Adrenal gland (tissue), 9 donors: ENCODE measurements at regions not wholly inside any gene's neighbourhood (a gene's known extent, or its start where the extent isn't known, plus 50 kb on each side); places are given as distances from the start of the nearest gene placed in this dataset.

ENCODE experiments used
- DNase-seq, 7 donors: peaks; one replicate each; pipeline ENCODE4 v3.0.0-alpha.2; 2019 to 2020
- H3K27ac ChIP-seq, 5 donors: fragments of 200-600 bp; sonication (generic) in 4 of 5; 1 replicate in 3 of 5; 2 replicates in 2 of 5; pipeline versions ENCODE4 v1.5.1 to v1.8.0; 2016 to 2020; ENCODE audit warnings: mild to moderate bottlenecking in 1 of 5
- H3K27me3 ChIP-seq: fragments of 200-600 bp; 2 replicates; pipeline ENCODE4 v1.8.0; 2021
- H3K36me3 ChIP-seq, 2 donors: fragments of 200-600 bp; replicated peaks in 1 of 2; 1 replicate in 1 of 2; 2 replicates in 1 of 2; pipeline versions ENCODE4 v1.5.1 to v1.8.0; 2018 to 2022
- H3K4me1 ChIP-seq, 2 donors: fragments of 200-600 bp; replicated peaks in 1 of 2; 1 replicate in 1 of 2; 2 replicates in 1 of 2; pipeline versions ENCODE4 v1.5.1 to v1.8.0; 2018 to 2021
- H3K4me3 ChIP-seq, 4 donors: fragments of 200-600 bp; sonication (generic) in 3 of 4; one replicate each; pipeline ENCODE4 v1.5.1; 2016 to 2018
- H3K9me3 ChIP-seq, 3 donors: fragments of 200-600 bp; sonication (generic) in 1 of 3; replicated peaks in 1 of 3; 1 replicate in 2 of 3; 2 replicates in 1 of 3; pipeline versions ENCODE4 v1.5.1 to v1.8.0; 2016 to 2021
- CTCF ChIP-seq, 6 experiments: fragments of 450-650 bp in 4 of 6; fragments of 200-600 bp in 2 of 6; sonication (generic) in 1 of 6; IDR thresholded peaks; 1 replicate in 5 of 6; 2 replicates in 1 of 6; pipeline versions ENCODE4 v1.5.1 to v1.8.0; 2016 to 2021; ENCODE audit warnings: antibody characterized with exemption in 6 of 6, mild to moderate bottlenecking in 2 of 6, moderate library complexity in 1 of 6
- POLR2A ChIP-seq, 2 donors: fragments of 450-650 bp; IDR thresholded peaks; one replicate each; pipeline ENCODE4 v1.6.1; 2017; ENCODE audit warnings: antibody characterized with exemption in 2 of 2, mild to moderate bottlenecking in 2 of 2, moderate library complexity in 1 of 2
- WGBS, 4 donors: extraction: QIAGEN DNeasy Blood & Tissue Kit in 2 of 4; methylation state at CpG; one replicate each; pipeline versions ENCODE4 v1.1.5 to v1.1.7; 2013 to 2017; 5-methylcytosine and 5-hydroxymethylcytosine counted together
- intact Hi-C, 2 donors: fragments of 100-400 bp; cut with DNase I; formaldehyde crosslinking; loops; one replicate each; pipeline versions ENCODE4 v1.14.1 to v1.15.0; 2022 to 2023
- donor health status: healthy with polysubstance abuse.
- donor health status: Bipolar disorder and iron deficiency.
- donor health status: DM: yes; HTN: yes; CAD: no.
- donor health status: DM: no; HTN: no; CAD: no.
- donor health status: DM: no; HTN: no; CAD: no.

GRCh38 chr6:150739711-150740349 lies 125.7 kb upstream of the MTHFD1L start:
- H3K4me3 ChIP-seq = no peak overlapping the region
- no peaks in the 10 kb centered on the region for H3K36me3 ChIP-seq
- no peaks in the 10 kb centered on the region for H3K9me3 ChIP-seq
- H3K4me1 ChIP-seq = no peaks in the 10 kb centered on the region
- no peak for TF ChIP-seq POLR2A (IDR thresholded peaks at IDR 0.05)
- H3K27ac ChIP-seq = no peak overlapping the region
- no peak for DNase-seq
- 81 to 92% (median 85%) methylated on average over 2 of the region's 2 CpGs for WGBS, 4 donors
- peaks cover 6% of the 10 kb centered on the region for H3K27me3 ChIP-seq
- intact Hi-C loops = no loop called here

DNA sequence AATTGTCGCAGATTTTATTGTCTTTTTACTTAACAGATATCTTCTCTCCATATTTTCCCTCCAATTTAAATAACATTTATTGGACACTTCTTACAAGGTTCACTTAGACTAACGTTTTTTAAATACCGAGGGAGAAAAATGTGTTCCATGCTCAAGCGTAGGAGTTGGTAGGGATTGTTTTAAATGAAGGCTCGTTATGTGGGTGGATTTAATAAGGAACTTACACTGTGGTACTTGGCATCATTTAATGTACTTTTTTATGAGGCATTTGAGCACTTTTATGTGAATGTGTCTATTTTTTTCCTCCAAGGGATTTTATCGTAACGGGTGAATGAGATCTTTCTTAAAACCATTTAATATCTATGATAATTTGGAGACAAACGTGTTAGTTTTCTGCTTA lies 125.0 kb upstream of the MTHFD1L start:
- TF ChIP-seq POLR2A (IDR thresholded peaks at IDR 0.05) = no peak
- no peak for TF ChIP-seq CTCF (IDR thresholded peaks at IDR 0.05)
- intact Hi-C loops = no loop called here
- Histone ChIP-seq H3K36me3 (no peaks in the 10 kb centered on the region), H3K4me3 (no peak overlapping the region), H3K27ac (no peak overlapping the region), H3K4me1 (no peaks in the 10 kb centered on the region), H3K27me3 (peaks cover 6% of the 10 kb centered on the region), H3K9me3 (no peaks in the 10 kb centered on the region)
- 77 to 83% (median 80%) methylated on average over 7 to 8 of the region's 8 CpGs for WGBS, 4 donors
- no peak for DNase-seq

DNA sequence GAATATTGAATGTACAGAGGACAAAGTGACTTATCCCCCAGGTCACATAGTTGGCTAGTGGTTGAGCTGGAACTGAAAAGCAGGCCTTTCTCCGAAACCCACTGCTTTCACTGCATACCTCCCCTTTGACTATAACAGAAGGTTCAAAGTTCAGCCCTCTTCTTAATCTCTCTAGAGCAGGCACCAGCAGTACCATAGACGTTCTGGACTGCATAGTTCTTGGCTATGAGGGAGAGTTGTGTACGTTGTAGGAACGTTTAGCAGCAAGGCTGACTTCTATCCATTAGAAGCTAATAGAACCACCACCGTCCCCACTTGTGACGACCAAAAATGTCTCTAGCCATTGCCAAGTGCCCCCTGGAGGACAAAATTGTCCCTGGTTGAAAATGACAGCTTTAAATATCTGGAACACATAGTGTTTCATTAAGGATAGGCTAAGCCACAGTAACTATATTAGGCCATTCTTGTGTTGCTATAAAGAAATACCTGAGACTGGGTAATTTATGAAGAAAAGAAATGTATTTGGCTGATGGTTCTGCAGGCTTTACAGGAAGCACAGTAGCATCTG lies 123.8 kb upstream of the MTHFD1L start:
- intact Hi-C loops = no loop called here
- DNase-seq = peak in 2 of 7 donors; percentile 12 to 39
- peaks cover 6% of the 10 kb centered on the region for H3K27me3 ChIP-seq
- no peak overlapping the region for H3K4me3 ChIP-seq
- H3K4me1 ChIP-seq = no peaks in the 10 kb centered on the region
- no peaks in the 10 kb centered on the region for H3K9me3 ChIP-seq
- H3K27ac ChIP-seq = no peak overlapping the region
- no peaks in the 10 kb centered on the region for H3K36me3 ChIP-seq
- WGBS, 4 donors = 45 to 54% (median 51%) methylated on average over 6 of the region's 6 CpGs
- TF ChIP-seq POLR2A (IDR thresholded peaks at IDR 0.05) (no peak), CTCF (IDR thresholded peaks at IDR 0.05) (peak; percentile 22 to 48 (median 39))

DNA sequence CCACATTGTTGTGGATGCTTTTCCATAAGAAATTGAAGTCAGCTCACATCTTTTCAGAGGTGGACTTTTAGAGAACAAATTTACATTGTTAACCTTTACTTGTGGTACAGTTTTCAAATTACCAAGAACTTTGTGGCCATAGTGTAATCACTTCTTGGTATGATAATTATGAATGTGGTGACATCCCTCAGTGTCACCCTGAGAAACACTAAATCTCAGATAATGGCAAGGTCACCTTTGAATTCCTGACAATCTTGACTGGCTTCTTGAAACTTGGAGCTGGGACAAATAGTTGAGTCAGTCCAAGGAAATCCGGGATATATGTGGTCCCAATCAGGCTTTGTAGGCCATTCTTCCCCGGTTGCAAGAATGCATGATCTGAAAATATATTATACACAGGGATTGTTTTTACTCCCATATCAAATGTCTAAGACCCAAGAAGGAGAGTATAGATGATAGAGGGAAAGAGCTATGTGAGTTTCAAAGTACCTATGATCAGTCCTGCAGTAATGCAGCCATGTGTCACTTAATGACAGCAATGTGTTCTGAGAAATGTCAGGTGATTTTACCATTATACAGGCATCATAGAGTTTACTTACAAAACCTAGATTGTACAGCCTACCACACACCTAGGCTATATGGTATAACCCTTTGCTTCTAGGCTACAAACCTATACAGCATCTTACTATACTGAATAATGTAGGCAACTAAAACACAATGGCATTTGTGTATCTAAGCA lies 120.8 kb upstream of the MTHFD1L start:
- Histone ChIP-seq H3K36me3 (no peaks in the 10 kb centered on the region), H3K9me3 (no peaks in the 10 kb centered on the region), H3K4me3 (no peak overlapping the region), H3K27me3 (peaks cover 6% of the 10 kb centered on the region), H3K27ac (no peak overlapping the region), H3K4me1 (no peaks in the 10 kb centered on the region)
- no peak for TF ChIP-seq CTCF (IDR thresholded peaks at IDR 0.05)
- TF ChIP-seq POLR2A (IDR thresholded peaks at IDR 0.05) = no peak
- 40 to 69% (median 62%) methylated on average over 2 of the region's 2 CpGs for WGBS, 4 donors
- no peak for DNase-seq
- intact Hi-C loops = no loop called here
